ENCODE measurements at regions not wholly inside any gene's neighbourhood (a gene's known extent, or its start where the extent isn't known, plus 50 kb on each side); places are given as distances from the start of the nearest gene placed in this dataset.

GRCh38 chr13:103324641-103325040, 258.4 kb upstream of the SLC10A2 start:
- Histone ChIP-seq H3K27ac (ENCODE audit: insufficient read depth, low read length) (no peak overlapping the region), H3K9me3 (ENCODE audit: control insufficient read depth, insufficient read depth, low read length) (peaks cover 4% of the 10 kb centered on the region; the same call in 1 of the 2 replicates), H2BK5ac (ENCODE audit: low read depth, low read length, poor library complexity, severe bottlenecking) (no peak overlapping the region), H3K79me1 (ENCODE audit: low read depth in 1 of 2, low read length in 2 of 2) (no peaks in the 10 kb centered on the region), H2AK5ac (ENCODE audit: low read depth, low read length) (no peak overlapping the region), H2BK20ac (ENCODE audit: low read depth, low read length) (no peak overlapping the region), H3K36me3 (ENCODE audit: control insufficient read depth, insufficient read depth, low read length) (no peaks in the 10 kb centered on the region), H2AK9ac (replicated peaks; ENCODE audit: low read depth, low read length, poor library complexity) (no peak overlapping the region), H4K20me1 (ENCODE audit: insufficient read depth, low read length) (no peaks in the 10 kb centered on the region), H3K9me1 (ENCODE audit: insufficient read depth, low read length) (no peaks in the 10 kb centered on the region), H3K4me2 (ENCODE audit: low read depth, low read length) (no peak overlapping the region), H4K8ac (ENCODE audit: low read depth in 2 of 2, low read length in 2 of 2) (no peak overlapping the region), H4K91ac (ENCODE audit: insufficient read depth, low read depth, low read length) (no peak overlapping the region), H3K9ac (ENCODE audit: low read depth, low read length) (no peak overlapping the region), H3K23ac (ENCODE audit: low read depth, low read length) (no peak overlapping the region), H2BK15ac (ENCODE audit: low read depth, low read length) (no peak overlapping the region), H3K4ac (ENCODE audit: low read depth, low read length) (no peak overlapping the region), H3K14ac (replicated peaks; ENCODE audit: low read depth, low read length) (no peak overlapping the region), H3K18ac (ENCODE audit: low read depth, low read length) (no peak overlapping the region), H3K27me3 (ENCODE audit: control insufficient read depth, insufficient read depth, low read length) (no peaks in the 10 kb centered on the region), H3K4me3 (ENCODE audit: insufficient read depth, low read depth, low read length) (no peak overlapping the region), H2AFZ (replicated peaks; ENCODE audit: low read length, poor library complexity) (no peak overlapping the region), H3K56ac (ENCODE audit: extremely low read depth, insufficient read depth, low read length) (no peak overlapping the region), H2BK120ac (ENCODE audit: low read depth, low read length) (no peak overlapping the region), H3K4me1 (ENCODE audit: control insufficient read depth, insufficient read depth, low read length) (no peaks in the 10 kb centered on the region), H4K5ac (ENCODE audit: low read depth, low read length) (no peak overlapping the region)
- DNase-seq (no peak), ATAC-seq (ENCODE audit: low read depth) (no peak)
- no CpG with 5 or more reads among the region's 2 CpGs for WGBS, 2 experiments (ENCODE audit: extremely low coverage in 2 of 2, insufficient read length in 1 of 2)
- ChIA-PET POLR2A (ENCODE audit: unreplicated experiment) (no interaction called here), CTCF (no interaction called here)
- TF ChIP-seq RAD21 (IDR thresholded peaks at IDR 0.05; ENCODE audit: low read length): no peak
- TF ChIP-seq SMC3 (IDR thresholded peaks at IDR 0.05; ENCODE audit: low read depth, low read length): no peak
- TF ChIP-seq POLR2A (IDR thresholded peaks at IDR 0.05; ENCODE audit: low read depth, low read length): no peak
- TF ChIP-seq RCOR1 (IDR thresholded peaks at IDR 0.05; ENCODE audit: insufficient replicate concordance, low read length): no peak
- TF ChIP-seq ELK1 (IDR thresholded peaks at IDR 0.05; ENCODE audit: borderline replicate concordance, low read depth, low read length): no peak
- no peak for TF ChIP-seq CHD1 (IDR thresholded peaks at IDR 0.05; ENCODE audit: low read depth, low read length)
- TF ChIP-seq CEBPB (IDR thresholded peaks at IDR 0.05; ENCODE audit: low read depth, low read length): no peak
- no peak for TF ChIP-seq USF2 (IDR thresholded peaks at IDR 0.05; ENCODE audit: low read depth, low read length)
- no peak for TF ChIP-seq MAZ (IDR thresholded peaks at IDR 0.05; ENCODE audit: borderline replicate concordance, low read depth, low read length)
- TF ChIP-seq BHLHE40 (IDR thresholded peaks at IDR 0.05; ENCODE audit: low read depth, low read length): no peak
- TF ChIP-seq CTCF (conservative IDR thresholded peaks at IDR 0.05; ENCODE audit: low read depth, low read length): no peak
- no peak for TF ChIP-seq RFX5 (IDR thresholded peaks at IDR 0.05; ENCODE audit: low read depth, low read length)
- in situ Hi-C loops (cut with MboI; ENCODE audit: low sequenced_read_pairs) (no loop called here), intact Hi-C loops (cut with micrococcal nuclease) (no loop called here), dilution Hi-C loops (cut with HindIII; ENCODE audit: low sequenced_read_pairs, unreplicated experiment) (no loop called here)
- no TSS peak for BruUV-seq (replicated peaks)

All from IMR-90 (cell line).